BLaER1 treated with 17β-estradiol and CSF1 and Interleukin-3, amounts not matched to agents 10 nM and 100 nM (cell line): ENCODE measurements at regions not wholly inside any gene's neighbourhood (a gene's known extent, or its start where the extent isn't known, plus 50 kb on each side); places are given as distances from the start of the nearest gene placed in this dataset.

ENCODE experiments used
- H3K27ac ChIP-seq, 11 experiments: shearing (Covaris generic); formaldehyde crosslinking; 2 replicates each; pipeline ENCODE4 v1.8.1; 2022
- H3K27me3 ChIP-seq, 11 experiments: shearing (Covaris generic); formaldehyde crosslinking; 2 replicates each; pipeline ENCODE4 v1.8.1; 2022
- H3K36me3 ChIP-seq, 11 experiments: shearing (Covaris generic); formaldehyde crosslinking; 2 replicates each; pipeline ENCODE4 v1.8.1; 2022
- H3K4me1 ChIP-seq, 10 experiments: shearing (Covaris generic); formaldehyde crosslinking; 2 replicates each; pipeline ENCODE4 v1.8.1; 2022
- H3K4me2 ChIP-seq, 11 experiments: shearing (Covaris generic); formaldehyde crosslinking; 2 replicates each; pipeline ENCODE4 v1.8.1; 2022
- H3K4me3 ChIP-seq, 10 experiments: shearing (Covaris generic); formaldehyde crosslinking; 2 replicates each; pipeline ENCODE4 v1.8.1; 2022
- H3K9ac ChIP-seq, 11 experiments: shearing (Covaris generic); formaldehyde crosslinking; 2 replicates each; pipeline ENCODE4 v1.8.1; 2022
- H3K9me3 ChIP-seq, 11 experiments: shearing (Covaris generic); formaldehyde crosslinking; replicated peaks in 1 of 11; 2 replicates each; pipeline ENCODE4 v1.8.1; 2022
- H4K20me1 ChIP-seq, 11 experiments: shearing (Covaris generic); formaldehyde crosslinking; 2 replicates each; pipeline ENCODE4 v1.8.1; 2022
- Cebpa-rat ChIP-seq, 11 experiments: shearing (Covaris generic); IDR thresholded peaks; 2 replicates each; pipeline ENCODE4 v1.8.1; 2022

DNA sequence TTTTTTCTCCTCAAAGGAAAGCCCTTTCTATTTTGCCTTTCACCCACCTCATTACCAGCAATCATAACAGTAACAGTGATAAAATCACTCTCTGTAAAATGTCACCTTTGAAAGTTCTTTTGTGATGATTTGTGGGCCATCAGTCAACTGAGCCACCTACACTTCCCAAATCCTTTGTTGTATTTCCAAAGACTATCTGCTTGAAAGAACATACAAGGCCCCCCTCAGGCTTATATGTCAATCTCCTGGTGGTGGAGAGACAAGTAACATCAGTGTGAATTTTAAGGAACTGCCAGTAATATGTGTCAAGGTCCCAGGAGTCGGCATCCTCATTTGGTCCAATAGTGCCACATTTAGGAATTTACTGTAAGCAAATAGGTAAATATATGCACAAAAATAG, 161.1 kb upstream of the EOMES start:
- H3K36me3 ChIP-seq = no peaks in the 10 kb centered on the region
- H3K9ac ChIP-seq = no peak overlapping the region
- H3K4me3 ChIP-seq = no peak overlapping the region
- H3K27ac ChIP-seq = no peak overlapping the region
- no peak overlapping the region for H3K4me2 ChIP-seq
- no peak for TF ChIP-seq Cebpa-rat (IDR thresholded peaks at IDR 0.05)
- peaks cover 6 to 12% (median 9%) of the 10 kb centered on the region in 10 experiments; a peak in 19 of 20 replicates for H3K4me1 ChIP-seq
- H3K9me3 ChIP-seq = no peaks in the 10 kb centered on the region
- H4K20me1 ChIP-seq = no peaks in the 10 kb centered on the region
- no peaks in the 10 kb centered on the region for H3K27me3 ChIP-seq

DNA sequence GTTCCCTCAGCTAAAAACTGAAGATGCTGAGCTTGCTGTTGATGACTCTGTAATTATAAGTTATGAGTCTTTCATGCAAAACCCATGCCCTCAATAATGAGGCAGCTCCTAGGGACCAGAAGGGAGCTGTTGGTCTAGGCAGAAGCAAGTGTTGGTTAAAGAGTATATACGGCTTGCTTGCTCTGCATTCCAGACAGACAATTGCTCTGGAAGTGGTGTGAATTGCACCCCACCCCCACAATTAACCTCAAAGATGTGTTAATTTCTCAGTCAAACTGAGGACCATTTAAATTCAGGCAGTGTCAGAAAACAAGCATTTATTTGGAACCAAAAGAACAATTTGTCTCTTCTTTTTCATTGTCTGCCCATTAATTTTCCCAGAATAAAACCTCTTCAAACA, 163.5 kb upstream of the EOMES start:
- Histone ChIP-seq H4K20me1 (no peaks in the 10 kb centered on the region), H3K9ac (no peak overlapping the region), H3K36me3 (no peaks in the 10 kb centered on the region), H3K27me3 (no peaks in the 10 kb centered on the region), H3K4me1 (peaks cover 6 to 12% (median 9%) of the 10 kb centered on the region in 10 experiments; a peak in 19 of 20 replicates), H3K9me3 (no peaks in the 10 kb centered on the region), H3K4me2 (no peak overlapping the region), H3K4me3 (no peak overlapping the region), H3K27ac (no peak overlapping the region)
- no peak for TF ChIP-seq Cebpa-rat (IDR thresholded peaks at IDR 0.05)

DNA sequence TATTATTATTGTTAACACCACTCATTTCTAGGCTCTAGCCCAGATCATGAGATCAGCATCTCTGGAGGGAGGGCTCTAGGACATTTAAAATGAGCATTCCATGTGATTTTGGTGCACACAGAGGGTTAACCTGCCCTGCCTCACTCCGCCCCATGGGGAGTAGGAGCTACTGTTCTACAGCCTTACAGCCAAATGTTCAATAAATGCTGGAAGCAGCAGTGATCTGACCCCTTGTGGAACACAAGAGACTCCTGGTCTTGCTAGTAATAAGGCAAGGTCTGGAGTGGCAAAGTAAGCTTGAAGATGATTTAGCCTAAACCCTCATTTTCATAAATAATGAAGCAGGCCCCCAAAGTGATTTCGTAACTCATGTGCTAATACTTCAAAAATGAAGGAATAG, 166.4 kb upstream of the EOMES start:
- Histone ChIP-seq H3K36me3 (no peaks in the 10 kb centered on the region), H3K4me2 (no peak overlapping the region), H3K27me3 (no peaks in the 10 kb centered on the region), H3K4me3 (no peak overlapping the region), H3K9me3 (peaks cover 0 to 13% (median 6%) of the 10 kb centered on the region in 11 experiments; a peak in 10 of 22 replicates), H4K20me1 (no peaks in the 10 kb centered on the region), H3K27ac (no peak overlapping the region), H3K4me1 (peaks cover 0 to 4% (median 0%) of the 10 kb centered on the region in 10 experiments; a peak in 1 of 20 replicates), H3K9ac (no peak overlapping the region)
- TF ChIP-seq Cebpa-rat (IDR thresholded peaks at IDR 0.05) = no peak

DNA sequence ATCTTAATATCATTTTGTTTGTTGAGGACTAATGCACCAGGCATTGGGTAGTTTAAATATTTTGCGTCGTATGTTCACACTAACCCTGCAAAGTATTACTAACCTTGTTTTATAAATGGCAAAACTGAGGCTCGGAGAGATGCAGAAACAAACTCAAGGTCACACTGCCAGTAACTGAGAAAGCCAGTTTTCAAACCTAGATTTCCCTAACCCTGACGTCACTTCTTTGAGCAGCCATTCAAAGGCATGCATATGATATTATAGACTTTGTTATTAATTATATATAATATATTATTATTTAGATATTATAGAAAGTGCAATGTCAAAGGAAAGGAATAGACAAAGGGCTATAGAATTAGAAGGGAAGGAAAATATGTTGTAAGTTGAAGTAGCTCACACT, 167.6 kb upstream of the EOMES start:
- Histone ChIP-seq H3K9ac (no peak overlapping the region), H4K20me1 (no peaks in the 10 kb centered on the region), H3K9me3 (peaks cover 0 to 13% (median 6%) of the 10 kb centered on the region in 11 experiments; a peak in 10 of 22 replicates), H3K27me3 (no peaks in the 10 kb centered on the region), H3K27ac (no peak overlapping the region), H3K4me3 (no peak overlapping the region), H3K36me3 (no peaks in the 10 kb centered on the region), H3K4me1 (peaks cover 0 to 4% (median 0%) of the 10 kb centered on the region in 10 experiments; a peak in 1 of 20 replicates), H3K4me2 (no peak overlapping the region)
- TF ChIP-seq Cebpa-rat (IDR thresholded peaks at IDR 0.05) = no peak

DNA sequence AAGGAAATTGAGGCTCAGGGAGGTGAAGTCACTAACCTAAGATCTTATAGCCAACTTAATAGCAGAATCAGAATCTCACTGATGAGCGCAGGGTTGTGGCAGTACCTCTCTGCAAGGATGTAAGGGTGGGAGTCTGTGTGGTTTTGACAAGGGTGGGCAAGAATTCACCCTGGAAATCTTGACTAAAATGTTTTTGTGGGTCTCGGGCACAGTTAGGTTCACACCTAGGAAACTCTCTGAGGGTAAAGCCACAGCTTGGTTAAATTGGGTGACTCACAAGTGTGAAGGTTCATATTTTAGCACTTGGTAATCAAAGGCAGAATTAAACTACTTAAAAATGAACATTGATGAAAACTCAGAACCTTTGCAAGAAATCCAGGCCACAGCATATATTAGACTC, 178.2 kb upstream of the EOMES start:
- 0 out of 22 replicates have a peak, but pooled peaks cover 0 to 4% (median 0%) of the 10 kb centered on the region in 11 experiments for H3K9me3 ChIP-seq
- H3K4me1 ChIP-seq = no peaks in the 10 kb centered on the region
- no peaks in the 10 kb centered on the region for H3K27me3 ChIP-seq
- no peak overlapping the region for H3K27ac ChIP-seq
- no peak for TF ChIP-seq Cebpa-rat (IDR thresholded peaks at IDR 0.05)
- no peaks in the 10 kb centered on the region for H3K36me3 ChIP-seq
- no peak overlapping the region for H3K4me2 ChIP-seq
- no peak overlapping the region for H3K9ac ChIP-seq
- H3K4me3 ChIP-seq = no peak overlapping the region
- H4K20me1 ChIP-seq = no peaks in the 10 kb centered on the region

DNA sequence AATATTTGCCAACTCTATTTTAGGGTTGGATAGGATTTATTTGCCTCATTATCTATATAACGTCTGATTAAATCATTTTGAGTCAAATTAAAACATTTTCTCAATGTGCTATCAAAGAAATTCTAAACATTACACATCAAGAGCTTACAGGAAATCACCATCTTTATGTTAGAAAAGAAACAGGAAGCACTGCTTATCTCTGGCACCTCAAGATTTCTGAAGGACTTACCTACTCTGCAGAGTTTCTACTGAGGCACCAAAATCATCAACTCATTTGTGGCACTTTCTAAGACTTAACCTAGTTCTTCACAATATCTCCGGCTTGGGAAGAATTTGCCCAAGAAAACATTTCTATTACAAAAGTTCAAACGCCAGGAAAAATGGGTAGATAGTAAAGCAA, 181.3 kb upstream of the EOMES start:
- H3K9ac ChIP-seq = no peak overlapping the region
- no peaks in the 10 kb centered on the region for H4K20me1 ChIP-seq
- TF ChIP-seq Cebpa-rat (IDR thresholded peaks at IDR 0.05) = no peak
- no peak overlapping the region for H3K4me3 ChIP-seq
- no peaks in the 10 kb centered on the region for H3K27me3 ChIP-seq
- H3K27ac ChIP-seq = no peak overlapping the region
- H3K4me1 ChIP-seq = no peaks in the 10 kb centered on the region
- no peak overlapping the region for H3K4me2 ChIP-seq
- H3K36me3 ChIP-seq = no peaks in the 10 kb centered on the region
- no peaks in the 10 kb centered on the region for H3K9me3 ChIP-seq

DNA sequence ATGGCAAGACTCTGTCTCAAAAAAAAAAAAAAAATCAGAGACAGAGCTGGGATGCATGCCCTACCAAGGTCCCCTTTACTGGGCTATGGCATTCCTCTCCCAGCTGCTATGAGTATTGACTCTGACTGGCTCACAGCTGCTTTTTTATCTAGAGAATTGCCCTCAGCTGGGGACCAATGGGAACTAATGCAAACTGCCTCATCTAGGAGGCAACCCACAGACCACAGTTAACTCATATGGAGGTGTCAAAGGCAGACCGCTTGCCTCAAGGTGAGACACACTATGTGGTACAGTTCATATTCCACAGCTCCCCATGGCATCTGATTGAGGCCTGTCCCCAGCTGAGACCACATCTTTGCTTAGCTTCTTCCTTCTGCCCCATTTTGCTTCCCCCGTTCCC, 183.5 kb upstream of the EOMES start:
- Histone ChIP-seq H3K9ac (no peak overlapping the region), H3K36me3 (no peaks in the 10 kb centered on the region), H3K27ac (no peak overlapping the region), H3K4me1 (no peaks in the 10 kb centered on the region), H3K4me2 (no peak overlapping the region), H3K4me3 (no peak overlapping the region), H3K27me3 (no peaks in the 10 kb centered on the region), H3K9me3 (no peaks in the 10 kb centered on the region), H4K20me1 (no peaks in the 10 kb centered on the region)
- no peak for TF ChIP-seq Cebpa-rat (IDR thresholded peaks at IDR 0.05)

DNA sequence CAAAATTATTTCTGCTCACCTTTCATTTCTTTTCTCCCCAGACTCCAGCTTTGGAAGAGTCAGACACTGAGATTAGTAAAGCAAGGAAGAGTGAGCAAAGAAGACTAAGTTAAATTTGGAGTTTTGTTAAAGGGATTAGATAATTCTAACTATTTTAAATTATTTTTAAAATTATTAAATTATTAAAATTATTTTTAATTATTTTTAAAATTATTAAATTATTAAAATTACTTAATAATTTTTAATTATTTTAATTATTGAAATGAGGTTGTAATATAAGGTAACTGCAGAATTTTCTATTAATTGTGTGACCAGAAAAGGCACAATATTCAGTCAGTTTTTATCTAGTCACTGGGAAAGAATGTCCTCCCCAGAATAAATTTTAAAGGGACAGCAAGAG, 185.0 kb upstream of the EOMES start:
- Histone ChIP-seq H3K9me3 (no peaks in the 10 kb centered on the region), H3K9ac (no peak overlapping the region), H3K4me1 (no peaks in the 10 kb centered on the region), H3K36me3 (no peaks in the 10 kb centered on the region), H3K27me3 (no peaks in the 10 kb centered on the region), H3K4me2 (no peak overlapping the region), H3K4me3 (no peak overlapping the region), H4K20me1 (no peaks in the 10 kb centered on the region), H3K27ac (no peak overlapping the region)
- TF ChIP-seq Cebpa-rat (IDR thresholded peaks at IDR 0.05) = no peak

DNA sequence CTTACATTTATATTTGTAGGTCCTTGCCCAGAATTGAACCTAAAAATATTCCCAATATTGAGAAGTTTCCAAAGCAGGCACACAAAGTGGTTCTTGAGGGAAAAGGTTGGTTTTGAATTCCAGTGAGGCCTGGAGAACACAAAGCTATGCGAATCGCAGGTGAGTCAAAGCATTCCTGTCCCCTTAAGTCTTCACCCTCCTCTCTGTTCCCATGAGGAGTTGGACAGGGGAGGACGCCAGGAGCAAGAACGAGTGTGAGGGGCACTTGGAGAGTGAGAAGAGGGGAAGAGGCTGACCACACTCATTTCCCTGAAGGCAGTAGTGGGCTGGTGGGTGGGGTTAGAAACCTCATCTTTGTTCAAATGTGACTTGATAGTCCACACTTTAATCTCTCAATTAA, 185.8 kb upstream of the EOMES start:
- no peak overlapping the region for H3K4me3 ChIP-seq
- H3K27ac ChIP-seq = no peak overlapping the region
- no peaks in the 10 kb centered on the region for H4K20me1 ChIP-seq
- no peaks in the 10 kb centered on the region for H3K9me3 ChIP-seq
- no peak overlapping the region for H3K9ac ChIP-seq
- no peak overlapping the region for H3K4me2 ChIP-seq
- H3K4me1 ChIP-seq = no peaks in the 10 kb centered on the region
- H3K36me3 ChIP-seq = no peaks in the 10 kb centered on the region
- TF ChIP-seq Cebpa-rat (IDR thresholded peaks at IDR 0.05) = no peak
- no peaks in the 10 kb centered on the region for H3K27me3 ChIP-seq

DNA sequence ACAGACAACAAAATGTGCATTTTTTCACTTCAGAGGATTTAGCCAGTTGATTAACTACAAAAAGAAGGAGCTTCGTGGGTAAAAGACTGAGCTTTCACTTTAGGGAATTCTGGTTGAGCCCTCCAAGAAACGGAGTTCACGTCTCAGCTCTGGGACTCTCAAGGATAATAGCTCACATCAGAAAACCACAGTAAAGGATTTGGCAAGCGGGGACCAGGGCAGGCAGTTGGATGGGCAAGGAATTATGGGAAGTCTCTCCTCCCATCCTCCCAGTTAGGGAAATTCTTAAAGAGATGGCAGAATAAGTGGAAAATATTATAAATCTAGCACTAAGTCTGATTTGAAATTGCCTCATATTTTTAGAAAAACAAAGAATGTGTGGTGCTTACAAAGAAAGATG, 188.3 kb upstream of the EOMES start:
- no peak overlapping the region for H3K27ac ChIP-seq
- H3K27me3 ChIP-seq = no peaks in the 10 kb centered on the region
- H3K36me3 ChIP-seq = no peaks in the 10 kb centered on the region
- H3K4me1 ChIP-seq = no peaks in the 10 kb centered on the region
- no peak overlapping the region for H3K9ac ChIP-seq
- TF ChIP-seq Cebpa-rat (IDR thresholded peaks at IDR 0.05) = no peak
- H3K4me3 ChIP-seq = no peak overlapping the region
- no peaks in the 10 kb centered on the region for H3K9me3 ChIP-seq
- no peak overlapping the region for H3K4me2 ChIP-seq
- no peaks in the 10 kb centered on the region for H4K20me1 ChIP-seq
